Stomach (tissue), 8 donors: ENCODE measurements at regions not wholly inside any gene's neighbourhood (a gene's known extent, or its start where the extent isn't known, plus 50 kb on each side); places are given as distances from the start of the nearest gene placed in this dataset.

Source experiments
- DNase-seq, 2 donors: peaks; one replicate each; pipeline versions ENCODE4 v3.0.0 to v3.0.0-alpha.2; 2013 to 2019
- H3K27ac ChIP-seq, 5 donors: fragments of 200-600 bp in 4 of 5; sonication (generic) in 4 of 5; one replicate each; pipeline ENCODE4 v1.5.1; 2013 to 2019; ENCODE audit warnings: mild to moderate bottlenecking in 1 of 5, moderate library complexity in 1 of 5
- H3K27me3 ChIP-seq, 3 donors: fragments of 200-600 bp; sonication (generic); one replicate each; pipeline ENCODE4 v1.5.1; 2017 to 2019; ENCODE audit warnings: mixed run types in 1 of 3
- H3K36me3 ChIP-seq, 4 donors: fragments of 200-600 bp; sonication (generic); 1 replicate in 3 of 4; 2 replicates in 1 of 4; pipeline ENCODE4 v1.5.1; 2016 to 2019
- H3K4me1 ChIP-seq, 4 donors: fragments of 200-600 bp; sonication (generic); one replicate each; pipeline ENCODE4 v1.5.1; 2016 to 2019
- H3K4me3 ChIP-seq, 4 donors: fragments of 200-600 bp; sonication (generic) in 3 of 4; one replicate each; pipeline ENCODE4 v1.5.1; 2016 to 2019; ENCODE audit warnings: mild to moderate bottlenecking in 1 of 4
- H3K9me3 ChIP-seq, 4 donors: fragments of 200-600 bp; sonication (generic); one replicate each; pipeline ENCODE4 v1.5.1; 2016 to 2019
- EP300 ChIP-seq: sonication (generic); formaldehyde crosslinking; IDR thresholded peaks from one replicate; pipeline ENCODE4 v1.6.1; 2017; ENCODE audit warnings: antibody characterized with exemption
- POLR2A ChIP-seq, 4 donors: fragments of 450-650 bp; IDR thresholded peaks; one replicate each; pipeline ENCODE4 v1.6.1; 2016; ENCODE audit warnings: antibody characterized with exemption in 4 of 4, control low read depth in 2 of 4, mild to moderate bottlenecking in 1 of 4, moderate library complexity in 1 of 4
- POLR2AphosphoS5 ChIP-seq, 3 donors: sonication (generic); formaldehyde crosslinking; IDR thresholded peaks; one replicate each; pipeline ENCODE4 v1.6.1; 2016; ENCODE audit warnings: antibody characterized with exemption in 3 of 3
- WGBS, 5 donors: extraction: QIAGEN DNeasy Blood & Tissue Kit in 3 of 5; methylation state at CpG; one replicate each; pipeline versions ENCODE4 v1.1.5 to v1.1.7; 2013 to 2018; 5-methylcytosine and 5-hydroxymethylcytosine counted together
- intact Hi-C: fragments of 100-400 bp; cut with DNase I; formaldehyde crosslinking; loops from one replicate; pipeline ENCODE4 v1.15.1; 2023; ENCODE audit warnings: low total_unique reads
- TF ChIP-seq, protein P1 (sequence below), 7 experiments: fragments of 450-650 bp in 4 of 7; fragments of 200-600 bp in 3 of 7; sonication (generic) in 3 of 7; IDR thresholded peaks; one replicate each; pipeline ENCODE4 v1.5.1; 2016 to 2019; ENCODE audit warnings: antibody characterized with exemption in 7 of 7, control low read depth in 2 of 7, mild to moderate bottlenecking in 1 of 7
- donor health status: healthy with polysubstance abuse.
- donor health status: Bipolar disorder and iron deficiency.
- donor health status: healthy.

DNA sequence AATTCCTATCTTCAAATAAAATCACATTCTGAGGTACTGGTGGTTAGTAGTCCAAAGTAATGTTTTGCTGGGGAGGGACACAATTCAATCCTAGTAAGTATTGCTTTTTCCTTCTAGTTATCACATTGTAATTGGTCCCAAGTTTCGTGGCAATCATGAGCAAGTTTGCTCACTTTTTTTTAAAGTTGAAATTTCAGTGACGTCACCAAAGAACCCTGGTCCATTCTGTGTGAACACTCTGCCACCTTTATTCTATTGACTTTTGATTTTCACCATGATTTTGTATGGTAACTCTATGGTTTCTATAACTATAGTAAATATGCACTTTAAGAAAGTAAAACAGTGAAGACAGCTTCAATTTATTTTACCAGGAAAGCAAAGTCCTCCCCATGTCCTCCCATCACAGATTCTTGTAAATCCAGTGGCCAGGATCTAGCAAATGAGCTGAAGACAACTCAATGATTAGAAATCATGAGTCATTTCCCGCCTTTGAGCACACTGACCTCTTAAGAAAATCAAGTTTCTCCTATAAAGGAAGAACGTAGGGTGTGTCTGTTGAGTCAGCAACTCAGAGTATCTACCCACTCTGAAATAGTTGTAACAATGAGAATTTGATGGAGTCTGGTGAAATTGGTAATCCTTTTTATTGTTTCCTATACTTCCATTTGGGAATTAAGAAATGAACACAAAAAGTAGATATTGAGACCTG, 1306.6 kb upstream of the PABPC4L start:
- 47 to 68% (median 57%) methylated on average over 4 of the region's 4 CpGs for WGBS, 5 donors
- no peaks in the 10 kb centered on the region for H3K9me3 ChIP-seq
- intact Hi-C loops, result no loop called here
- H3K4me3 ChIP-seq, result no peak overlapping the region
- H3K27ac ChIP-seq, result no peak overlapping the region
- TF ChIP-seq EP300 (no peak), POLR2AphosphoS5 (IDR thresholded peaks at IDR 0.05) (no peak), POLR2A (IDR thresholded peaks at IDR 0.05) (no peak)
- TF ChIP-seq, protein P1, sequence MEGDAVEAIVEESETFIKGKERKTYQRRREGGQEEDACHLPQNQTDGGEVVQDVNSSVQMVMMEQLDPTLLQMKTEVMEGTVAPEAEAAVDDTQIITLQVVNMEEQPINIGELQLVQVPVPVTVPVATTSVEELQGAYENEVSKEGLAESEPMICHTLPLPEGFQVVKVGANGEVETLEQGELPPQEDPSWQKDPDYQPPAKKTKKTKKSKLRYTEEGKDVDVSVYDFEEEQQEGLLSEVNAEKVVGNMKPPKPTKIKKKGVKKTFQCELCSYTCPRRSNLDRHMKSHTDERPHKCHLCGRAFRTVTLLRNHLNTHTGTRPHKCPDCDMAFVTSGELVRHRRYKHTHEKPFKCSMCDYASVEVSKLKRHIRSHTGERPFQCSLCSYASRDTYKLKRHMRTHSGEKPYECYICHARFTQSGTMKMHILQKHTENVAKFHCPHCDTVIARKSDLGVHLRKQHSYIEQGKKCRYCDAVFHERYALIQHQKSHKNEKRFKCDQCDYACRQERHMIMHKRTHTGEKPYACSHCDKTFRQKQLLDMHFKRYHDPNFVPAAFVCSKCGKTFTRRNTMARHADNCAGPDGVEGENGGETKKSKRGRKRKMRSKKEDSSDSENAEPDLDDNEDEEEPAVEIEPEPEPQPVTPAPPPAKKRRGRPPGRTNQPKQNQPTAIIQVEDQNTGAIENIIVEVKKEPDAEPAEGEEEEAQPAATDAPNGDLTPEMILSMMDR (IDR thresholded peaks at IDR 0.05), result no peak
- H3K4me1 ChIP-seq, result no peaks in the 10 kb centered on the region
- no peaks in the 10 kb centered on the region for H3K36me3 ChIP-seq
- DNase-seq, result no peak
- H3K27me3 ChIP-seq, result no peaks in the 10 kb centered on the region

DNA sequence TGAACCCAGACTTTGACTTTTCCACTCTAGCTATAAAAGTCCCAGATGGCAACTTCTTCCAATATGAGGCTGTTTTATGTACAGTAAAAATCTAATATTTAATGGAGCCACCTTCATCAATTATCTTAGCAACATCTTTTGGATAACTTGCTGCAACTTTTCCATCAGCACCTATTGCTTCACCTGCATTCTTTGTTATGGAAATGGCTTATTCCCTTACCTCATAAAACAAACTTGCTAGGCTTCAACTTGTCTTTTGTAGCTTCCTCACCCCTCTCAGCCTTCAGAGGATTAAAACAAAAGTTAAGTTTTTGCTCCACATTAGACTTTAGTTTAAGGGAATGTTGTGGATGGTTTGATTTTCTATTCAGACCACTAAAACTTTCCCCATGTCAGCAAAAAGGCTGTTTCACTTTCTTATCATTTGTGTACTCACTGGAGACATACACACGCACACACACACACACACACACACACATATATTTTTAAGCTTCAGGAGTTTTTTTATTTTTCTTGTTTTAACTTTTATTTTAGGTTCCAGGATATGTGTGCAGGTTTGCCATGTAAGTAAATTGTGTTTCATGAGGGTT, 1296.1 kb upstream of the PABPC4L start:
- intact Hi-C loops, result no loop called here
- TF ChIP-seq, protein P1 (IDR thresholded peaks at IDR 0.05), result no peak
- no peak for TF ChIP-seq EP300
- TF ChIP-seq POLR2A (IDR thresholded peaks at IDR 0.05), result no peak
- no peak for TF ChIP-seq POLR2AphosphoS5 (IDR thresholded peaks at IDR 0.05)

DNA sequence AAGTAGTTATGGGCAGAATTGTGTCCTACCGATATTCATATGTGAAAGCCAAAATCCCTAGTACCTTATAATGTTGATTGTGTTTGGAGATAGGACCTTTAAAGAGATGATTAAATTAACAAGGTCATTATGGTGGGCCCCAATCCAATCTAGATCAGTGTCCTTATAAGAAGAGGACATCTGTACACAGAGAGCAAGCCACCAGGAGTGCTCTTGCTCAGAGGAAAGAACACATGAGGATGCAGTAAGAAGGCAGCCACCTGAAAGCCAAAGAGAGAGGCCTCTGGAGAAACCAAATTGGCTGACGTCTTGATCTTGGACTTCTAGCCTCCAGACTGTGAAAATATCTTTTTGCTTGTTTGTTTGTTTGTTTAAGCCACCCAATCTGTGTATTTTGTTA, 1290.8 kb upstream of the PABPC4L start:
- DNase-seq, result no peak
- intact Hi-C loops, result no loop called here
- no peak overlapping the region for H3K4me3 ChIP-seq
- no peaks in the 10 kb centered on the region for H3K9me3 ChIP-seq
- H3K27ac ChIP-seq, result no peak overlapping the region
- no peaks in the 10 kb centered on the region for H3K27me3 ChIP-seq
- H3K36me3 ChIP-seq, result no peaks in the 10 kb centered on the region
- 73 to 82% (median 76%) methylated on average over 2 of the region's 2 CpGs for WGBS, 5 donors
- TF ChIP-seq POLR2A (IDR thresholded peaks at IDR 0.05) (no peak), POLR2AphosphoS5 (IDR thresholded peaks at IDR 0.05) (no peak), EP300 (no peak)
- TF ChIP-seq, protein P1 (IDR thresholded peaks at IDR 0.05), result no peak
- no peaks in the 10 kb centered on the region for H3K4me1 ChIP-seq

More for the DNA sequence above, 1296.1 kb upstream of the PABPC4L start:
- no peak overlapping the region for H3K4me3 ChIP-seq
- no peaks in the 10 kb centered on the region for H3K4me1 ChIP-seq
- no peaks in the 10 kb centered on the region for H3K36me3 ChIP-seq
- 13 to 70% (median 44%) methylated on average over 1 of the region's 1 CpG for WGBS, 5 donors
- H3K27me3 ChIP-seq, result no peaks in the 10 kb centered on the region
- DNase-seq, result no peak
- H3K9me3 ChIP-seq, result no peaks in the 10 kb centered on the region
- no peak overlapping the region for H3K27ac ChIP-seq

DNA sequence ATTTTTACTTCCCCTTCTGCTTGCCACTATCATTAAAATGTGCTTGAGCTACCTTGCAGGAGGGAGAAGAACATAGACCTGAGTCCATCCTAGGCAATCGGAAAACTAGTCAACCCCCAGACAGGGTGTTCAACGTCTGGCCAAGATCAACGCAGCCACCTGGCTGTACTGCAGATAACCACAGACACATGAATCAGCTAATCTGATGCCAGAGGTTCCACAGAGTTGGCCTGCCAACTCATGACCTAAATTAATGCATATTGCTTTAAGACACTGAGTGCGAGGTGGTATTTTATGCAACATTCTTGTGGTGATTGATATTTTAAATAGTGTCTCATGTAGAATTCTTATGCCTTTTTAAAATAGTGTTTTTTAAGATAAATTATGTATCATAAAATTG, 1283.8 kb upstream of the PABPC4L start:
- no peaks in the 10 kb centered on the region for H3K9me3 ChIP-seq
- no peak for DNase-seq
- TF ChIP-seq EP300 (no peak), POLR2AphosphoS5 (IDR thresholded peaks at IDR 0.05) (no peak), POLR2A (IDR thresholded peaks at IDR 0.05) (no peak)
- TF ChIP-seq, protein P1 (IDR thresholded peaks at IDR 0.05), result no peak
- 65 to 83% (median 73%) methylated on average over 4 of the region's 4 CpGs for WGBS, 5 donors
- H3K4me1 ChIP-seq, result no peaks in the 10 kb centered on the region
- H3K27ac ChIP-seq, result no peak overlapping the region
- intact Hi-C loops, result no loop called here
- H3K27me3 ChIP-seq, result no peaks in the 10 kb centered on the region
- H3K36me3 ChIP-seq, result no peaks in the 10 kb centered on the region
- H3K4me3 ChIP-seq, result no peak overlapping the region
